Panc1 (cell line): ENCODE measurements at regions not wholly inside any gene's neighbourhood (a gene's known extent, or its start where the extent isn't known, plus 50 kb on each side); places are given as distances from the start of the nearest gene placed in this dataset.

Experiments used
- ATAC-seq: fragments of 200-7000 bp; cut with Tn5 transposase; 2 replicates; pipeline ENCODE4 v1.9.1; 2020; ENCODE audit warnings: mild to moderate bottlenecking, moderate library complexity
- BruUV-seq: library from RNA; stranded (reverse); fragments of 400-500 nt; replicated peaks from 2 replicates; lab custom pipeline; 2021; lab: Mats Ljungman, UMichigan
- CTCF ChIA-PET: fragments of 300-600 bp; sonication (Branson Sonifier 250); formaldehyde crosslinking; loops from one replicate; lab custom pipeline; 2022; ENCODE audit warnings: antibody characterized with exemption; lab: Charles Lee
- POLR2A ChIA-PET: fragments of 300-600 bp; sonication (Branson Sonifier 250); formaldehyde crosslinking; loops from one replicate; lab custom pipeline; 2022; ENCODE audit warnings: antibody characterized with exemption; lab: Charles Lee
- DNase-seq: peaks from one replicate; pipeline ENCODE4 v3.0.0-alpha.2; 2010; ENCODE audit warnings: low read depth, low spot score
- H3K27ac ChIP-seq: 2 replicates; pipeline ENCODE4 v1.5.1; 2011; ENCODE audit warnings: mild to moderate bottlenecking, low read length, inconsistent platforms
- H3K27me3 ChIP-seq: fragments of 200-500 bp; sonication (Bioruptor generic); 2 replicates; pipeline ENCODE4 v1.6.0; 2014; ENCODE audit warnings: low read length, inconsistent platforms; ENCODE audit not compliant: control insufficient read depth, insufficient read depth
- H3K36me3 ChIP-seq: fragments of 200-500 bp; sonication (Bioruptor generic); 2 replicates; pipeline ENCODE4 v1.5.1; 2014; ENCODE audit warnings: inconsistent platforms, mild to moderate bottlenecking, low read length, moderate library complexity; ENCODE audit not compliant: control insufficient read depth, insufficient read depth
- H3K4me1 ChIP-seq: 2 replicates; pipeline ENCODE4 v1.5.1; 2011; ENCODE audit warnings: inconsistent platforms, mild to moderate bottlenecking, low read length, moderate library complexity; ENCODE audit not compliant: control insufficient read depth, insufficient read depth
- H3K4me3 ChIP-seq, 2 experiments: 2 replicates each; pipeline ENCODE4 v1.5.1; 2011 to 2012; ENCODE audit warnings: low read depth in 2 of 2, low read length in 2 of 2, mild to moderate bottlenecking in 2 of 2, inconsistent platforms in 1 of 2, moderate library complexity in 1 of 2
- H3K9me3 ChIP-seq: fragments of 200-500 bp; sonication (Bioruptor generic); 2 replicates; pipeline ENCODE4 v1.5.1; 2014; ENCODE audit warnings: low read depth, mild to moderate bottlenecking, inconsistent platforms, low read length, moderate library complexity; ENCODE audit not compliant: control insufficient read depth, insufficient read depth
- POLR2AphosphoS5 ChIP-seq: IDR thresholded peaks from 2 replicates; pipeline ENCODE4 v1.6.1; 2012; ENCODE audit warnings: mild to moderate bottlenecking, low read depth, low read length, moderate library complexity
- SIN3A ChIP-seq: IDR thresholded peaks from 2 replicates; pipeline ENCODE4 v1.6.1; 2012; ENCODE audit warnings: low read depth, mild to moderate bottlenecking, low read length, moderate library complexity, borderline replicate concordance; ENCODE audit not compliant: insufficient read depth
- TCF7L2 ChIP-seq: IDR thresholded peaks from 2 replicates; pipeline ENCODE4 v1.6.1; 2011; ENCODE audit warnings: mild to moderate bottlenecking, low read depth, low read length, inconsistent platforms
- in situ Hi-C: cut with HindIII; loops from 2 replicates; pipeline ENCODE4 v1.10.0; 2016; ENCODE audit warnings: low sequenced_read_pairs, low pct_unique_long_range_greater_than_20kb
- intact Hi-C: fragments of 100-400 bp; cut with micrococcal nuclease; formaldehyde crosslinking; loops from one replicate; pipeline ENCODE4 v1.10.0; 2022; ENCODE audit not compliant: unreplicated experiment
- TF ChIP-seq, protein P1 (sequence below), 2 experiments: IDR thresholded peaks; 2 replicates each; pipeline ENCODE4 v1.6.1; 2011 to 2012; ENCODE audit warnings: low read depth in 2 of 2, control low read depth in 1 of 2, low read length in 1 of 2, mild to moderate bottlenecking in 1 of 2, moderate library complexity in 1 of 2; ENCODE audit not compliant: insufficient read depth in 1 of 2
- TF ChIP-seq, protein P2 (sequence below): fragments of 450-650 bp; IDR thresholded peaks from 2 replicates; pipeline ENCODE4 v1.5.1; 2017; ENCODE audit warnings: mild to moderate bottlenecking

DNA sequence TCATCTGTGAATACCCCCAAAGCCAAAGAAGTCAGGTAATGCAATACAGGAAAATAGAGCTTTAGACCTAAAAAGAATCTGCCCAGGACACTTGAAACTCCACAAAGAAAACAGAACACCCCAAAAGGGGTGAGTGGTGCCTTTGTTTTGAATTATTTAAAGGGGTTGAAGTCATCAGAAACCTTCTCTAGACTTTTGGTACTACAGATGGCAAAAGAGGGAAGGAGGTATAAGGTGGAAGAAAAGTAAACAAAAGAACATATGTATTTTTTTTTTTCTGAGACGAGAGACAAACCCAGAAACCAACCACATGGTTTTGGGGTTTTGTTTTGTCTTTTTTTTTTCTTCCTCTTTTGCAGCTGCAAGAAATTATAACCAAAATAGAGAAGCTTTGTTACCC lies 1477.8 kb downstream of the C4orf33 start:
- TF ChIP-seq, protein P1, sequence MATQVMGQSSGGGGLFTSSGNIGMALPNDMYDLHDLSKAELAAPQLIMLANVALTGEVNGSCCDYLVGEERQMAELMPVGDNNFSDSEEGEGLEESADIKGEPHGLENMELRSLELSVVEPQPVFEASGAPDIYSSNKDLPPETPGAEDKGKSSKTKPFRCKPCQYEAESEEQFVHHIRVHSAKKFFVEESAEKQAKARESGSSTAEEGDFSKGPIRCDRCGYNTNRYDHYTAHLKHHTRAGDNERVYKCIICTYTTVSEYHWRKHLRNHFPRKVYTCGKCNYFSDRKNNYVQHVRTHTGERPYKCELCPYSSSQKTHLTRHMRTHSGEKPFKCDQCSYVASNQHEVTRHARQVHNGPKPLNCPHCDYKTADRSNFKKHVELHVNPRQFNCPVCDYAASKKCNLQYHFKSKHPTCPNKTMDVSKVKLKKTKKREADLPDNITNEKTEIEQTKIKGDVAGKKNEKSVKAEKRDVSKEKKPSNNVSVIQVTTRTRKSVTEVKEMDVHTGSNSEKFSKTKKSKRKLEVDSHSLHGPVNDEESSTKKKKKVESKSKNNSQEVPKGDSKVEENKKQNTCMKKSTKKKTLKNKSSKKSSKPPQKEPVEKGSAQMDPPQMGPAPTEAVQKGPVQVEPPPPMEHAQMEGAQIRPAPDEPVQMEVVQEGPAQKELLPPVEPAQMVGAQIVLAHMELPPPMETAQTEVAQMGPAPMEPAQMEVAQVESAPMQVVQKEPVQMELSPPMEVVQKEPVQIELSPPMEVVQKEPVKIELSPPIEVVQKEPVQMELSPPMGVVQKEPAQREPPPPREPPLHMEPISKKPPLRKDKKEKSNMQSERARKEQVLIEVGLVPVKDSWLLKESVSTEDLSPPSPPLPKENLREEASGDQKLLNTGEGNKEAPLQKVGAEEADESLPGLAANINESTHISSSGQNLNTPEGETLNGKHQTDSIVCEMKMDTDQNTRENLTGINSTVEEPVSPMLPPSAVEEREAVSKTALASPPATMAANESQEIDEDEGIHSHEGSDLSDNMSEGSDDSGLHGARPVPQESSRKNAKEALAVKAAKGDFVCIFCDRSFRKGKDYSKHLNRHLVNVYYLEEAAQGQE (IDR thresholded peaks at IDR 0.05; ENCODE audit: insufficient read depth in 1 of 2, low read depth in 2 of 2, low read length in 1 of 2), result no peak
- no peak for TF ChIP-seq TCF7L2
- no peak for TF ChIP-seq SIN3A
- TF ChIP-seq POLR2AphosphoS5, result no peak
- TF ChIP-seq, protein P2, sequence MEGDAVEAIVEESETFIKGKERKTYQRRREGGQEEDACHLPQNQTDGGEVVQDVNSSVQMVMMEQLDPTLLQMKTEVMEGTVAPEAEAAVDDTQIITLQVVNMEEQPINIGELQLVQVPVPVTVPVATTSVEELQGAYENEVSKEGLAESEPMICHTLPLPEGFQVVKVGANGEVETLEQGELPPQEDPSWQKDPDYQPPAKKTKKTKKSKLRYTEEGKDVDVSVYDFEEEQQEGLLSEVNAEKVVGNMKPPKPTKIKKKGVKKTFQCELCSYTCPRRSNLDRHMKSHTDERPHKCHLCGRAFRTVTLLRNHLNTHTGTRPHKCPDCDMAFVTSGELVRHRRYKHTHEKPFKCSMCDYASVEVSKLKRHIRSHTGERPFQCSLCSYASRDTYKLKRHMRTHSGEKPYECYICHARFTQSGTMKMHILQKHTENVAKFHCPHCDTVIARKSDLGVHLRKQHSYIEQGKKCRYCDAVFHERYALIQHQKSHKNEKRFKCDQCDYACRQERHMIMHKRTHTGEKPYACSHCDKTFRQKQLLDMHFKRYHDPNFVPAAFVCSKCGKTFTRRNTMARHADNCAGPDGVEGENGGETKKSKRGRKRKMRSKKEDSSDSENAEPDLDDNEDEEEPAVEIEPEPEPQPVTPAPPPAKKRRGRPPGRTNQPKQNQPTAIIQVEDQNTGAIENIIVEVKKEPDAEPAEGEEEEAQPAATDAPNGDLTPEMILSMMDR, result no peak
- in situ Hi-C loops (no loop called here), intact Hi-C loops (no loop called here)
- ATAC-seq (no peak), DNase-seq (no peak)
- Histone ChIP-seq H3K27me3 (no peaks in the 10 kb centered on the region), H3K9me3 (no peaks in the 10 kb centered on the region), H3K4me3 (no peak overlapping the region), H3K4me1 (no peaks in the 10 kb centered on the region), H3K36me3 (no peaks in the 10 kb centered on the region), H3K27ac (no peak overlapping the region)
- POLR2A ChIA-PET, result no interaction called here
- CTCF ChIA-PET, result no interaction called here
- BruUV-seq, result no TSS peak

DNA sequence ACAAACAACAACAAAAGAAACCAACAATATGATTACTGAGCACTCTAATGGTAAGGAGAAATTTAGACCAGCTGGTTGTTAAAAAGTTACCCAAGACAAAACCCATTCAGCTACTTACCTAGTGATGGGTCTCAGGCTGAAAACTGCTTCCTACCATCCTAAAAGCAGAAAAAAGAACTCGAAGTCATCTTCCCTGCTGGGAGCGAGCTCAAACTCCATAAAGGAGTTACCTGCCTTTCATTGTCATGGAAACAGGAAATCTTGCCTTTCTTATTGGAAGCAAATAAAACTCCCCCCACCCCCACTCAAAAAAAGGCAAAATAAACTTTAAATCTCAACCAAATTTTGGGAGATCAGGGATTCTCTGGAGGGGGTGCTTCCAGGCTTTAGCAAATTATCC lies 1478.3 kb downstream of the C4orf33 start:
- Histone ChIP-seq H3K27me3 (no peaks in the 10 kb centered on the region), H3K27ac (no peak overlapping the region), H3K4me1 (no peaks in the 10 kb centered on the region), H3K4me3 (no peak overlapping the region), H3K9me3 (no peaks in the 10 kb centered on the region), H3K36me3 (no peaks in the 10 kb centered on the region)
- no TSS peak for BruUV-seq
- POLR2A ChIA-PET, result no interaction called here
- no peak for DNase-seq
- CTCF ChIA-PET, result no interaction called here
- ATAC-seq, result no peak
- TF ChIP-seq TCF7L2 (no peak), POLR2AphosphoS5 (no peak), SIN3A (no peak)
- TF ChIP-seq, protein P2, result no peak
- TF ChIP-seq, protein P1 (IDR thresholded peaks at IDR 0.05; ENCODE audit: insufficient read depth in 1 of 2, low read depth in 2 of 2, low read length in 1 of 2), result no peak
- in situ Hi-C loops (no loop called here), intact Hi-C loops (no loop called here)
